Uterus (tissue), 3 donors: ENCODE measurements at regions not wholly inside any gene's neighbourhood (a gene's known extent, or its start where the extent isn't known, plus 50 kb on each side); places are given as distances from the start of the nearest gene placed in this dataset.

Experiments used
- DNase-seq, 2 donors: peaks; one replicate each; pipeline ENCODE4 v3.0.0-alpha.2; 2019 to 2020
- H3K27ac ChIP-seq, 2 donors: fragments of 200-600 bp; sonication (generic); 1 replicate in 1 of 2; 2 replicates in 1 of 2; pipeline ENCODE4 v1.5.1; 2016 to 2018
- H3K27me3 ChIP-seq, 2 donors: fragments of 200-600 bp; sonication (generic); one replicate each; pipeline ENCODE4 v1.5.1; 2018 to 2019; ENCODE audit warnings: control low read depth in 1 of 2
- H3K36me3 ChIP-seq, 2 donors: fragments of 200-600 bp; sonication (generic); one replicate each; pipeline ENCODE4 v1.5.1; 2019; ENCODE audit warnings: control low read depth in 1 of 2
- H3K4me1 ChIP-seq, 2 donors: fragments of 200-600 bp; sonication (generic); one replicate each; pipeline ENCODE4 v1.5.1; 2018 to 2019; ENCODE audit warnings: control low read depth in 1 of 2
- H3K4me3 ChIP-seq, 2 donors: fragments of 200-600 bp; sonication (generic); 1 replicate in 1 of 2; 2 replicates in 1 of 2; pipeline ENCODE4 v1.5.1; 2018 to 2019; ENCODE audit warnings: mild to moderate bottlenecking in 1 of 2
- H3K9me3 ChIP-seq, 2 donors: fragments of 200-600 bp; sonication (generic); one replicate each; pipeline ENCODE4 v1.5.1; 2019; ENCODE audit warnings: control low read depth in 1 of 2
- POLR2A ChIP-seq, 2 donors: fragments of 450-650 bp; IDR thresholded peaks; one replicate each; pipeline ENCODE4 v1.6.1; 2016; ENCODE audit warnings: antibody characterized with exemption in 2 of 2, mild to moderate bottlenecking in 1 of 2, moderate library complexity in 1 of 2
- intact Hi-C: fragments of 100-400 bp; cut with DNase I; formaldehyde crosslinking; loops from one replicate; pipeline ENCODE4 v1.15.1; 2023; ENCODE audit warnings: low total_unique reads
- TF ChIP-seq, protein P1 (sequence below), 4 experiments: fragments of 200-600 bp in 2 of 4; fragments of 450-650 bp in 2 of 4; sonication (generic) in 2 of 4; IDR thresholded peaks; one replicate each; pipeline ENCODE4 v1.5.1; 2016 to 2019; ENCODE audit warnings: antibody characterized with exemption in 4 of 4, mild to moderate bottlenecking in 2 of 4, moderate library complexity in 1 of 4
- donor health status: DM: yes; HTN: yes; CAD: no.

DNA sequence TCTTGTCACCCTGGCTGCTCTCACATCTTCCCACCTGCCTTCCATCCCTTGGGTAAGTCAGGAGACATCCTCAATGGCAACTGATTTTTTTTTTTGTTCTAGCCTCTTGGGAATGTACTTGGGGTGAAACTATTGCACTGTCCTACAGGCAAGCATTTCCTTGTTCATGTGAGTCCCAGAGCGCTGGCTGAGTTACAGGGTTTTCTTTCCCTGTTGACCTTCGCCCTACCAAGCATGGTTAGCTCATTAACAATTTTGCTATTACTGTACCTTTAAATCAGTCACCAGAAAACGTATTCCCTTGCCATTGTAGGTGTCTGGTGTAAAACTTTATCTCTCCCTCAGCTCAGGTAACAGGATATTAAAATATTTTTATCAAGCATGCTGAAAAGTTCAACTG lies 98.9 kb downstream of the PRLHR start:
- intact Hi-C loops, result no loop called here
- Histone ChIP-seq H3K27ac (no peak overlapping the region), H3K4me3 (no peak overlapping the region), H3K27me3 (no peaks in the 10 kb centered on the region), H3K36me3 (no peaks in the 10 kb centered on the region), H3K4me1 (no peaks in the 10 kb centered on the region), H3K9me3 (no peaks in the 10 kb centered on the region)
- no peak for DNase-seq
- TF ChIP-seq POLR2A (IDR thresholded peaks at IDR 0.05), result no peak
- TF ChIP-seq, protein P1, sequence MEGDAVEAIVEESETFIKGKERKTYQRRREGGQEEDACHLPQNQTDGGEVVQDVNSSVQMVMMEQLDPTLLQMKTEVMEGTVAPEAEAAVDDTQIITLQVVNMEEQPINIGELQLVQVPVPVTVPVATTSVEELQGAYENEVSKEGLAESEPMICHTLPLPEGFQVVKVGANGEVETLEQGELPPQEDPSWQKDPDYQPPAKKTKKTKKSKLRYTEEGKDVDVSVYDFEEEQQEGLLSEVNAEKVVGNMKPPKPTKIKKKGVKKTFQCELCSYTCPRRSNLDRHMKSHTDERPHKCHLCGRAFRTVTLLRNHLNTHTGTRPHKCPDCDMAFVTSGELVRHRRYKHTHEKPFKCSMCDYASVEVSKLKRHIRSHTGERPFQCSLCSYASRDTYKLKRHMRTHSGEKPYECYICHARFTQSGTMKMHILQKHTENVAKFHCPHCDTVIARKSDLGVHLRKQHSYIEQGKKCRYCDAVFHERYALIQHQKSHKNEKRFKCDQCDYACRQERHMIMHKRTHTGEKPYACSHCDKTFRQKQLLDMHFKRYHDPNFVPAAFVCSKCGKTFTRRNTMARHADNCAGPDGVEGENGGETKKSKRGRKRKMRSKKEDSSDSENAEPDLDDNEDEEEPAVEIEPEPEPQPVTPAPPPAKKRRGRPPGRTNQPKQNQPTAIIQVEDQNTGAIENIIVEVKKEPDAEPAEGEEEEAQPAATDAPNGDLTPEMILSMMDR (IDR thresholded peaks at IDR 0.05), result no peak

DNA sequence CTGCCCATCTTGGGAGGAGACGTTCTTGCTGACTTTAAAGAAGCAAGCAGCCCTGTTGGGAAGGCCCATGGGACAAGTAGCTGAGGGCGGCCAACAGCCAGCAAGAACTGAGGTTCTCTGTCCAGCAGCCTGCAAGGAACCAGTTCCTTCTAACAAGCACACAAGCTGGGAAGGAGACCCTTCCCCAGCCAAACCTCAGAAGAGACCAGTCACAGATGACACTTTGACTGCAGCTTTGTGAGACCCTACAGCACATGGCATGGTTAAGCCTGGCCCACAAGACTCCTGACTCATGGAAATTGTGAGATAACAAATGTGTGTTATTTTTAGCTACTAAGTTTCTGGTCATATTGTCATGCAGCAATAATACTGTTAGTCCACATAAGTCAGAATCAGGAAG lies 99.9 kb downstream of the PRLHR start:
- H3K9me3 ChIP-seq, result no peaks in the 10 kb centered on the region
- no peak overlapping the region for H3K27ac ChIP-seq
- H3K36me3 ChIP-seq, result no peaks in the 10 kb centered on the region
- no peak overlapping the region for H3K4me3 ChIP-seq
- intact Hi-C loops, result no loop called here
- no peak for DNase-seq
- no peaks in the 10 kb centered on the region for H3K4me1 ChIP-seq
- H3K27me3 ChIP-seq, result no peaks in the 10 kb centered on the region
- TF ChIP-seq POLR2A (IDR thresholded peaks at IDR 0.05), result no peak
- TF ChIP-seq, protein P1 (IDR thresholded peaks at IDR 0.05), result no peak

DNA sequence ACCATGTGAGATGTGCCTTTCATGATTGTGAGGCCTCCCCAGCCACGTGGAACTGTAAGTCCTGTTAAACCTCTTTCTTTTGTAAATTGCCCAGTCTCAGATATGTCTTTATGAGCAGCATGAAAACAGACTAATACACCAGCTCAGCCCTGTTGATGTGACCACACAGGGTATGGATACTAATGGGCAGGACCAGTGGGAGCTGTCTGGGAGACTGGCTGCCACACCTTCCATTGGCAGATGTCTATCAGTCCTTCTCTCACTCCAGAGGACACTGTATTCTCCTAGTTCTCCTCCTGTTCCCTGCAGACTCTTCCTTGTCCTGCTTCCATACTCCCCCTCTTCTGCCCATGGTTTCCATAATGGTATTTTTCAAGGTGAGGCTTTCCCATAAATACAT lies 104.4 kb downstream of the PRLHR start:
- H3K9me3 ChIP-seq, result no peaks in the 10 kb centered on the region
- H3K36me3 ChIP-seq, result no peaks in the 10 kb centered on the region
- TF ChIP-seq, protein P1 (IDR thresholded peaks at IDR 0.05), result no peak
- no peak for TF ChIP-seq POLR2A (IDR thresholded peaks at IDR 0.05)
- no peaks in the 10 kb centered on the region for H3K27me3 ChIP-seq
- H3K27ac ChIP-seq, result no peak overlapping the region
- no peak overlapping the region for H3K4me3 ChIP-seq
- no peak for DNase-seq
- intact Hi-C loops, result no loop called here
- no peaks in the 10 kb centered on the region for H3K4me1 ChIP-seq

DNA sequence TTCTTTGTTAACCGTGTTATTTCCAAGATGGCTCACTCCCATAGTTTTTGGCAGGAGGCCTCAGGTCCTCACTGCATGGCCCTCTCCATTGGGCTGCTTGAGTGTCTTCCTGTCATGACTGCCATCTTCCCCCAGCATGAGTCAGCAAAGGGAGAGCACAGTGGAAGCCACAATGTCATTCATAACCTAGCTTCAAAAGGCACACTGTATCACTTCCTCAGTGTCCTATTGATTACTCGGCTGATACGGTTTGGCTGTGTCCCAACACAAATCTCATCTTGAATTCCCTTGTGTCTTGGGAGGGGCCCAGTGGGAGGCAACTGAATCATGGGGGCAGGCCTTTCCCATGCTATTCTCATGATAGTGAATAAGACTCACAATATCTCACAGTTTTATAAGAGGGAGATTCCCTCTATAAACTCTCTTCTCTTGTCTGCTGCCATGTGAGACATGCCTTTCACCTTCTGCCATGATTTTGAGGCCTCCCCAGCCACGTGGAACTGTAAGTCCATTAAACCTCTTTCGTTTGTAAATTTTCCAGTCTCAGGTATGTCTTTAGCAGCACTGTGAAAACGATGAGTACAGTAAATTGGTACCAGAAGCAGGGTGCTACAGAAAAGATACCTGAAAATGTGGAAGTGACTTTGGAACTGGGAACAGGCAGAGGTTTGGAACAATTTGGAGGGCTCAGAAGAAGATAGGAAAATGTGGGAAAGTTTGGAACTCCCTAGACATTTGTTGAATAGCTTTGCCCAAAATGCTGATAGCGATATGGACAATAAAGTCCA lies 106.5 kb downstream of the PRLHR start:
- DNase-seq, result no peak
- Histone ChIP-seq H3K27ac (no peak overlapping the region), H3K4me3 (no peak overlapping the region), H3K9me3 (no peaks in the 10 kb centered on the region), H3K27me3 (no peaks in the 10 kb centered on the region), H3K36me3 (no peaks in the 10 kb centered on the region), H3K4me1 (no peaks in the 10 kb centered on the region)
- TF ChIP-seq, protein P1 (IDR thresholded peaks at IDR 0.05), result no peak
- TF ChIP-seq POLR2A (IDR thresholded peaks at IDR 0.05), result no peak
- intact Hi-C loops, result no loop called here

DNA sequence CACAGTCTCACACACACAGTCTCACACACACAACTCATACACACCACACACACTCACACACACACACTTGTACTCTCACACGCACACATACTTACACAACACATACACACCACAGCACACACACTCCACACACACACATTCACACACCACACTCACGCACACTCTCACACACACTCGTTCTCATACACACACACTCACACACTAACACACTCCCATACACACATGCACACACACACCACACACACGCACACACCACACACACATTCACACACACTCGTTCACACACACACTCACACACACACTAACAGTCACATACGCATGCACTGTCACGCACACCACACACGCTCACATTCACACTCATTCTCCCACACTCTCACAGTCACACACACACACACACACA lies 109.8 kb downstream of the PRLHR start:
- no peaks in the 10 kb centered on the region for H3K36me3 ChIP-seq
- no peaks in the 10 kb centered on the region for H3K4me1 ChIP-seq
- no peak overlapping the region for H3K4me3 ChIP-seq
- H3K9me3 ChIP-seq, result no peaks in the 10 kb centered on the region
- intact Hi-C loops, result no loop called here
- no peak for DNase-seq
- TF ChIP-seq, protein P1 (IDR thresholded peaks at IDR 0.05), result no peak
- no peak for TF ChIP-seq POLR2A (IDR thresholded peaks at IDR 0.05)
- H3K27ac ChIP-seq, result no peak overlapping the region
- H3K27me3 ChIP-seq, result no peaks in the 10 kb centered on the region
